Fibroblast of pulmonary artery (primary cell): ENCODE measurements at regions not wholly inside any gene's neighbourhood (a gene's known extent, or its start where the extent isn't known, plus 50 kb on each side); places are given as distances from the start of the nearest gene placed in this dataset.

ENCODE experiments used
- DNase-seq: peaks from one replicate; pipeline ENCODE4 v3.0.0-alpha.2; 2010; ENCODE audit warnings: low read depth
- H3K4me3 ChIP-seq: replicated peaks from 2 replicates; pipeline ENCODE4 v1.5.1; 2011; ENCODE audit warnings: low read depth, mild to moderate bottlenecking, control low read depth, low read length, moderate library complexity
- TF ChIP-seq, protein P1 (sequence below): IDR thresholded peaks from 2 replicates; pipeline ENCODE4 v1.5.1; 2011; ENCODE audit warnings: mild to moderate bottlenecking, control low read depth, low read length, inconsistent platforms; ENCODE audit errors: missing control alignments

DNA sequence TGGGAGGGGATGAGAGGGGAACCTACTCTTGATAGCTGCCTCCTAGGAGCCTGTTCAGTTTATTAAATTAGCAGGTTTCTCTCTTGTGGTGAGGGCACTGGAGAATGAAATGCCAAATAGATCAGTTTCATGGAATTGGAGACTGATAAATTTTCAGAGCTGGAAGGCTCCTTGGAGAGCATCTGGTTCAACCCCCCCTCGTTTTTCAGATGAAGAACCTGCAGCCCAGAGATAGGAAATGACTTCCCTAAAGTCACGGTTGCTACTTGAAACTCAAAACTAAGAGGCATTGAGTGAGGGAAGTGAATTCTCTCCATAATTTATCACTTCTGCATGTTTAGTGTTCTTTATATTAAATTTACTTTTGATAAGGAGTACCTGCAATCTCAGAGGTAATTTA is 366.0 kb upstream of the CCL2 start:
- no peak overlapping the region for H3K4me3 ChIP-seq
- DNase-seq = no peak
- TF ChIP-seq, protein P1, sequence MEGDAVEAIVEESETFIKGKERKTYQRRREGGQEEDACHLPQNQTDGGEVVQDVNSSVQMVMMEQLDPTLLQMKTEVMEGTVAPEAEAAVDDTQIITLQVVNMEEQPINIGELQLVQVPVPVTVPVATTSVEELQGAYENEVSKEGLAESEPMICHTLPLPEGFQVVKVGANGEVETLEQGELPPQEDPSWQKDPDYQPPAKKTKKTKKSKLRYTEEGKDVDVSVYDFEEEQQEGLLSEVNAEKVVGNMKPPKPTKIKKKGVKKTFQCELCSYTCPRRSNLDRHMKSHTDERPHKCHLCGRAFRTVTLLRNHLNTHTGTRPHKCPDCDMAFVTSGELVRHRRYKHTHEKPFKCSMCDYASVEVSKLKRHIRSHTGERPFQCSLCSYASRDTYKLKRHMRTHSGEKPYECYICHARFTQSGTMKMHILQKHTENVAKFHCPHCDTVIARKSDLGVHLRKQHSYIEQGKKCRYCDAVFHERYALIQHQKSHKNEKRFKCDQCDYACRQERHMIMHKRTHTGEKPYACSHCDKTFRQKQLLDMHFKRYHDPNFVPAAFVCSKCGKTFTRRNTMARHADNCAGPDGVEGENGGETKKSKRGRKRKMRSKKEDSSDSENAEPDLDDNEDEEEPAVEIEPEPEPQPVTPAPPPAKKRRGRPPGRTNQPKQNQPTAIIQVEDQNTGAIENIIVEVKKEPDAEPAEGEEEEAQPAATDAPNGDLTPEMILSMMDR = no peak

DNA sequence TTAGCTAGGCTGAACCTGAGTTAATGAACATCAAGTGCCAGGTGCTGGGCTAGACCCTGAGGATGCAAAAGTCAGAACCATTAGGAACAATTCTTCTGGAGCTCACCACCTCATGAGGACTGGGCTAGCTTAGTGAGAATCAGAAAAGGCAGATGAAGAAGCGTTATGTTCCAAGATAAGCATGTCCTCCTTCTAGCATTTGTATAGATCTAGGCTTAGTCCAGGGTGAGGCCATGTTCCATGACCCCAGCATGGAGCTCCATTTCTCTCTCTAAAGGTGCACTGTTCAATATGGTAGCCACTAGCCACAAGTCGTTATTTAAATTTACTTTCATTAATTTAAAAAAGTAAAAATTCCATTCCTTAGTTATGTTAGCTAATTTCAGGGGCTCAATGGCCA is 365.3 kb upstream of the CCL2 start:
- no peak overlapping the region for H3K4me3 ChIP-seq
- DNase-seq = no peak
- TF ChIP-seq, protein P1 = no peak

DNA sequence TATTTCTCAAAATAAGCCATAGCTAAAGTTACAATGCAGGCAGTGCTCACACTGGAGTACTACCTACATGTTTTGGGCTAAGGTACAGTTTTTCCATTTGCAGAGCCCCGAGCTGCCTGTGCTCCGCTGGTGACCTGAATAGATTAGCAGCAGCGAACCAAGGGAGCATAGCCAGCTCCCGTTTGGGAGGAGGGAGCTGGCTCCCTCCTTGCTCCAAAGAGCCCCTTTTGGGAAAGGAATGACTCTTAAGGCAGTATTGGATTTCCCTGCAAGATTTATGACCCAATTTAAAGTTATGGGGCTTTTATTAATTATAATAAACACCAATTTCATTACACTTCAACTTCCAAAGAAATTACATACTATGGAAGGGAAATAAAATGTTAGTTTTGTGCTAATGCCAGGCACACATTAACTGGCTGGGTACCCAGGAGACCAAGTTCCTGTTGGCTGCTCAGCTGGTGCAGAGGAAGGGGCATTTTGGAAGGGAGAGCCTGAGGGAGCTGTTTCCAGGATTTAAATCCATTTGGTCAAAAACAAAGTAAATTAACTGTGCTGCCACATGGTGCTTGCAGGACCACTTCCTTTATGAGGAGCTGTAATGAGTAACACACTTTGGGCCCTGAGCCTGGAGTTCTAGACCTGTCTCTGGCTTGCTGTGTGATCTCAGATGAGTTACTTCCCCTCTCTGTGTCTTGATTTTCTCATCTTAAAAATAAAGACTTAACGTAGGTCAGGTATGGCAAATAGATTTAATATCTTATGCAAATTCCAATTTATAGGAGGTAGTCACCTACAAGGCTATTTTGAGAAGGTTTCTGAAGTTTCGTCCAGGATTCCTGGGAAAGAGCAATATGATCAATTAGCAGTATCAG is 362.1 kb upstream of the CCL2 start:
- TF ChIP-seq, protein P1 = no peak
- DNase-seq = no peak
- no peak overlapping the region for H3K4me3 ChIP-seq

DNA sequence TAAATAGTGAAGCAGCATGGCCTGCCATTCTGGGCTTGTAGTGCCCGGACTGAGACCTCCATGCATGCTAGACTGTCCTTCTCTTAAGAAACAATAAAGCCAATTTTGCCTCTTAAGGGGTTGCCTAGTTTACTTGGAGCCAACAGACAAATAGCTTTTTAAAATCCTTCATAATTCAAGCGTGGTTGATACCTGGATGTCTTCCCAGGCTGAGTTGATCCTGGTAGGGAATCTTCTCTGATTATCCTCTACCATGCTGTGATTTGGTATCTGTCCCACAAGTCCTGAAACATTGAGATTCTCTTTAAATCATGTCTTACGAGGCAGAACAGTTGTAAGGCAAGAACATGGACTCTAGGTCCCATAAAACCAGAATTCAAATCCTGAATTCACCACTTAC is 359.6 kb upstream of the CCL2 start:
- no peak overlapping the region for H3K4me3 ChIP-seq
- DNase-seq = no peak
- TF ChIP-seq, protein P1 = no peak

DNA sequence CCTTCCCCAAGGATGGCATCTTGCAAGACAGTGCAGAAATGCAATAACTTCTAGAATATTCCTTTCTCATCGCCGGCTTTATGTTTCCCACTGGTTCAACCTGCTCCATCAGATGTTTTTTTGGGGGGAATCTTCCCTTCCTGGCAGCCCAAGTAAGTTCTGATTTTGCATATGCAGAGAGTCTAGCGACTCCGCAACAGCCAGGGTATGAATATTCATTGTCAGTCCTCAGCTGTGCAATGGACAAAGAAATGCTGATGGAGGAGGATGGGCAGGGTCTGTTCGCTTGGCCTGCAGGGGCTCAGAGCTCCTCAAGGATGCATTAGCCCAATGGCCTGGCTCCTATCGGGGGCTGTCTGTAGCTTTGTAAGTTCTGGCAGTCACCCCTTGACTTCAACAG is 358.8 kb upstream of the CCL2 start:
- no peak for DNase-seq
- H3K4me3 ChIP-seq = no peak overlapping the region
- TF ChIP-seq, protein P1 = no peak

DNA sequence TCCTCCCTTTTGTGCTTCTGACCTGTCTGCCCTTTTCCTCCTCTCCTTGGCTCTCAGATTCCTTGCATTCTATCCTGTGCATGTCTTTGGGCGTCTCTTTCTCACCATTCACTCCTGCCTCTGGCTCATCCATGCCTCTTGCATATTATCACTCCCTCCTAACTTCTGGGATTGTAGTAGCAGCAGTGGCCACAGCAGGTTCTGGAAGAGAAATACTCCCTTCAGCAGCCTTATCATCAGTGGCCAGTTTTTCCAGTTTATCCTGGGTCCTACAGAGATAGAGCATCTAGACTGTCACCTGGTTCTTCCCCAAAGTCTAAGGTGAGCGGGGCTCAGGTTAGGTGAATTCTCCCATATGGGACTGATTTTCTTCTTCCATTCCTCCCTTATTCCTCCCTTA is 354.0 kb upstream of the CCL2 start:
- no peak for DNase-seq
- no peak overlapping the region for H3K4me3 ChIP-seq
- TF ChIP-seq, protein P1 = no peak
